Osteoblast (primary cell): ENCODE measurements at regions not wholly inside any gene's neighbourhood (a gene's known extent, or its start where the extent isn't known, plus 50 kb on each side); places are given as distances from the start of the nearest gene placed in this dataset.

Source experiments
- DNase-seq: peaks from one replicate; pipeline ENCODE4 v3.0.0; 2011; ENCODE audit warnings: low spot score, mixed read lengths; ENCODE audit not compliant: insufficient read length; ENCODE audit errors: missing footprints
- H2AFZ ChIP-seq: 2 replicates; pipeline ENCODE4 v1.6.0; 2011; ENCODE audit warnings: mild to moderate bottlenecking, low read length
- H3K27ac ChIP-seq: 2 replicates; pipeline ENCODE4 v1.5.1; 2011; ENCODE audit warnings: mild to moderate bottlenecking, low read depth, low read length, moderate library complexity
- H3K27me3 ChIP-seq: 2 replicates; pipeline ENCODE4 v1.6.0; 2012; ENCODE audit warnings: mild to moderate bottlenecking, control low read depth, inconsistent platforms, low read length, moderate library complexity; ENCODE audit not compliant: insufficient read depth
- H3K36me3 ChIP-seq: 2 replicates; pipeline ENCODE4 v1.5.1; 2011; ENCODE audit warnings: mild to moderate bottlenecking, low read length, control low read depth, moderate library complexity; ENCODE audit not compliant: insufficient read depth
- H3K4me1 ChIP-seq: 2 replicates; pipeline ENCODE4 v1.5.1; 2011; ENCODE audit warnings: mild to moderate bottlenecking, low read length, control low read depth, moderate library complexity; ENCODE audit not compliant: insufficient read depth
- H3K4me2 ChIP-seq: 2 replicates; pipeline ENCODE4 v1.6.0; 2011; ENCODE audit warnings: mild to moderate bottlenecking, low read length; ENCODE audit not compliant: insufficient read depth
- H3K4me3 ChIP-seq: fragments of 200-600 bp; sonication (generic); 3 replicates; pipeline ENCODE4 v1.5.1; 2012; ENCODE audit warnings: mild to moderate bottlenecking, low read length, inconsistent platforms; ENCODE audit not compliant: insufficient read depth
- H3K79me2 ChIP-seq: 2 replicates; pipeline ENCODE4 v1.6.0; 2012; ENCODE audit warnings: mild to moderate bottlenecking, low read length, control low read depth, inconsistent platforms; ENCODE audit not compliant: insufficient read depth
- H3K9me3 ChIP-seq: 2 replicates; pipeline ENCODE4 v1.5.1; 2011; ENCODE audit warnings: low read depth, low read length, control low read depth
- H4K20me1 ChIP-seq: 2 replicates; pipeline ENCODE4 v1.6.0; 2012; ENCODE audit warnings: mild to moderate bottlenecking, low read length, control low read depth; ENCODE audit not compliant: insufficient read depth
- TF ChIP-seq, protein P1 (sequence below): IDR thresholded peaks from 2 replicates; pipeline ENCODE4 v1.5.1; 2011; ENCODE audit warnings: mild to moderate bottlenecking, low read depth, low read length, moderate library complexity; ENCODE audit errors: extremely low read depth

GRCh38 chr9:79395228-79395627 is 176.5 kb upstream of the TLE4 start:
- H3K4me3 ChIP-seq: no peak overlapping the region
- no peaks in the 10 kb centered on the region for H4K20me1 ChIP-seq
- no peaks in the 10 kb centered on the region for H3K4me1 ChIP-seq
- no peaks in the 10 kb centered on the region for H3K9me3 ChIP-seq
- TF ChIP-seq, protein P1, sequence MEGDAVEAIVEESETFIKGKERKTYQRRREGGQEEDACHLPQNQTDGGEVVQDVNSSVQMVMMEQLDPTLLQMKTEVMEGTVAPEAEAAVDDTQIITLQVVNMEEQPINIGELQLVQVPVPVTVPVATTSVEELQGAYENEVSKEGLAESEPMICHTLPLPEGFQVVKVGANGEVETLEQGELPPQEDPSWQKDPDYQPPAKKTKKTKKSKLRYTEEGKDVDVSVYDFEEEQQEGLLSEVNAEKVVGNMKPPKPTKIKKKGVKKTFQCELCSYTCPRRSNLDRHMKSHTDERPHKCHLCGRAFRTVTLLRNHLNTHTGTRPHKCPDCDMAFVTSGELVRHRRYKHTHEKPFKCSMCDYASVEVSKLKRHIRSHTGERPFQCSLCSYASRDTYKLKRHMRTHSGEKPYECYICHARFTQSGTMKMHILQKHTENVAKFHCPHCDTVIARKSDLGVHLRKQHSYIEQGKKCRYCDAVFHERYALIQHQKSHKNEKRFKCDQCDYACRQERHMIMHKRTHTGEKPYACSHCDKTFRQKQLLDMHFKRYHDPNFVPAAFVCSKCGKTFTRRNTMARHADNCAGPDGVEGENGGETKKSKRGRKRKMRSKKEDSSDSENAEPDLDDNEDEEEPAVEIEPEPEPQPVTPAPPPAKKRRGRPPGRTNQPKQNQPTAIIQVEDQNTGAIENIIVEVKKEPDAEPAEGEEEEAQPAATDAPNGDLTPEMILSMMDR: no peak
- DNase-seq: no peak
- H3K79me2 ChIP-seq: no peaks in the 10 kb centered on the region
- H2AFZ ChIP-seq: no peak overlapping the region
- no peak overlapping the region for H3K27ac ChIP-seq
- no peaks in the 10 kb centered on the region for H3K36me3 ChIP-seq
- no peak overlapping the region for H3K4me2 ChIP-seq
- no peaks in the 10 kb centered on the region for H3K27me3 ChIP-seq

GRCh38 chr9:79395755-79396154 is 176.0 kb upstream of the TLE4 start:
- Histone ChIP-seq H3K4me2 (no peak overlapping the region), H4K20me1 (no peaks in the 10 kb centered on the region), H3K4me3 (no peak overlapping the region), H3K9me3 (no peaks in the 10 kb centered on the region), H3K4me1 (no peaks in the 10 kb centered on the region), H3K79me2 (no peaks in the 10 kb centered on the region), H3K27ac (no peak overlapping the region), H3K36me3 (no peaks in the 10 kb centered on the region), H2AFZ (no peak overlapping the region), H3K27me3 (no peaks in the 10 kb centered on the region)
- TF ChIP-seq, protein P1: no peak
- no peak for DNase-seq

DNA sequence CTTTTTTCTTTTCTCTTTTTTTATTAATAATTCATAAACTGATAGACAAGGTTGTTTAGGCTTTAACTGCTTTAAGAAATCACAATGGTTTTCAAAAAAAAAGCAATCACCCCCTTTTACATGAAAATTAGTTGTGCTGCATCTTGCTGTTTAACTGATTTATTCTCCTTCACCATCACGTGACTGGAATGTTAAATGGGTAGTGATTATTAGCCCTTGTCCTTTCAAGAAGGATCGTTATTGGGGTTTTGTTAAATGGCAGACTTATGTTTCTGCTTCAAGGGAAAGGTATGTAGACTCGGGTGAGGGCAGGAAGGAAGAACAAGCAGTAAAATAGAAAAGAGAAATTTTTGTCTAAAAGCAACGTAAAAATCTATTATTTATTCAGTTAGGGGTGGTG is 175.6 kb upstream of the TLE4 start:
- Histone ChIP-seq H3K27me3 (no peaks in the 10 kb centered on the region), H3K27ac (no peak overlapping the region), H3K9me3 (no peaks in the 10 kb centered on the region), H4K20me1 (no peaks in the 10 kb centered on the region), H2AFZ (no peak overlapping the region), H3K4me2 (no peak overlapping the region), H3K36me3 (no peaks in the 10 kb centered on the region), H3K4me1 (no peaks in the 10 kb centered on the region), H3K4me3 (no peak overlapping the region), H3K79me2 (no peaks in the 10 kb centered on the region)
- TF ChIP-seq, protein P1: no peak
- no peak for DNase-seq

- Histone ChIP-seq H3K27me3 (no peaks in the 10 kb centered on the region), H2AFZ (no peak overlapping the region), H3K79me2 (no peaks in the 10 kb centered on the region), H4K20me1 (no peaks in the 10 kb centered on the region), H3K9me3 (no peaks in the 10 kb centered on the region), H3K27ac (no peak overlapping the region), H3K4me2 (no peak overlapping the region), H3K4me1 (no peaks in the 10 kb centered on the region), H3K36me3 (no peaks in the 10 kb centered on the region), H3K4me3 (no peak overlapping the region)
- no peak for DNase-seq
- TF ChIP-seq, protein P1: no peak
These were observed 168.3 kb upstream of the TLE4 start for GRCh38 chr9:79403495-79403894.
